HEK293 (cell line): ENCODE measurements at regions not wholly inside any gene's neighbourhood (a gene's known extent, or its start where the extent isn't known, plus 50 kb on each side); places are given as distances from the start of the nearest gene placed in this dataset.

Experiments used
- CTCF ChIA-PET: fragments of 350-600 bp; formaldehyde crosslinking; extraction: SDS; loops from one replicate; lab custom pipeline; 2021; ENCODE audit warnings: antibody characterized with exemption; lab: Yijun Ruan, JAX
- POLR2A ChIA-PET: fragments of 300-600 bp; formaldehyde crosslinking; extraction: SDS; loops from one replicate; lab custom pipeline; 2020; ENCODE audit warnings: antibody characterized with exemption, inconsistent platforms; lab: Yijun Ruan, JAX
- H3K27ac ChIP-seq: fragments of 200-500 bp; sonication (Bioruptor generic); 2 replicates; pipeline ENCODE4 v1.5.1; 2014; ENCODE audit warnings: low read depth, low read length, control low read depth, inconsistent platforms; ENCODE audit errors: extremely low read depth
- H3K36me3 ChIP-seq, 2 experiments: fragments of 200-500 bp in 1 of 2; sonication (Bioruptor generic) in 1 of 2; 1 replicate in 1 of 2; 2 replicates in 1 of 2; pipeline ENCODE4 v1.5.1; 2014 to 2017; ENCODE audit warnings: inconsistent platforms in 2 of 2, low read length in 2 of 2; ENCODE audit not compliant: control insufficient read depth in 2 of 2, insufficient read depth in 1 of 2
- H3K4me1 ChIP-seq: fragments of 200-500 bp; sonication (Bioruptor generic); 2 replicates; pipeline ENCODE4 v1.5.1; 2014; ENCODE audit warnings: mild to moderate bottlenecking, low read length, inconsistent platforms; ENCODE audit not compliant: control insufficient read depth, insufficient read depth
- H3K4me3 ChIP-seq: 2 replicates; pipeline ENCODE4 v1.5.1; 2011; ENCODE audit warnings: low read depth, mild to moderate bottlenecking, control low read depth, low read length, moderate library complexity
- H3K9me3 ChIP-seq: fragments of 200-500 bp; sonication (Bioruptor generic); 2 replicates; pipeline ENCODE4 v1.5.1; 2014; ENCODE audit warnings: low read depth, low read length, inconsistent platforms; ENCODE audit not compliant: control insufficient read depth, insufficient read depth
- EGR2 ChIP-seq: fragments of 450-650 bp; formaldehyde crosslinking; IDR thresholded peaks from 2 replicates; pipeline ENCODE4 v1.5.1; 2016; ENCODE audit warnings: low read depth, missing biosample characterization, missing genetic modification characterization
- MEIS1 ChIP-seq: sonication (generic); formaldehyde crosslinking; IDR thresholded peaks from 2 replicates; pipeline ENCODE4 v1.8.1; 2022; ENCODE audit warnings: missing genetic modification reagents, mild to moderate bottlenecking, borderline replicate concordance
- OSR2 ChIP-seq: fragments of 450-650 bp; formaldehyde crosslinking; IDR thresholded peaks from 2 replicates; pipeline ENCODE4 v1.5.1; 2016; ENCODE audit warnings: missing biosample characterization, missing genetic modification characterization
- PRDM1 ChIP-seq: fragments of 450-650 bp; formaldehyde crosslinking; IDR thresholded peaks from 2 replicates; pipeline ENCODE4; 2016; ENCODE audit warnings: missing biosample characterization, missing genetic modification characterization
- SCRT1 ChIP-seq: fragments of 450-650 bp; formaldehyde crosslinking; IDR thresholded peaks from 2 replicates; pipeline ENCODE4 v1.5.1; 2016; ENCODE audit warnings: missing biosample characterization, missing genetic modification characterization, borderline replicate concordance
- ZBTB48 ChIP-seq: fragments of 450-650 bp; formaldehyde crosslinking; IDR thresholded peaks from 2 replicates; pipeline ENCODE4 v1.5.1; 2016; ENCODE audit warnings: missing biosample characterization, missing genetic modification characterization
- ZNF114 ChIP-seq: fragments of 450-650 bp; formaldehyde crosslinking; IDR thresholded peaks from 2 replicates; pipeline ENCODE4 v1.5.0; 2017; ENCODE audit warnings: missing biosample characterization, missing genetic modification characterization
- ZNF23 ChIP-seq: fragments of 450-650 bp; formaldehyde crosslinking; IDR thresholded peaks from 2 replicates; pipeline ENCODE4 v1.5.1; 2016; ENCODE audit warnings: missing biosample characterization, missing genetic modification characterization, borderline replicate concordance
- ZNF239 ChIP-seq: fragments of 450-650 bp; formaldehyde crosslinking; IDR thresholded peaks from 2 replicates; pipeline ENCODE4 v1.5.1; 2016; ENCODE audit warnings: missing biosample characterization, missing genetic modification characterization
- ZNF366 ChIP-seq: fragments of 450-650 bp; formaldehyde crosslinking; conservative IDR thresholded peaks from 2 replicates; pipeline ENCODE4 v1.5.1; 2016; ENCODE audit warnings: missing biosample characterization, missing genetic modification characterization
- ZNF510 ChIP-seq: fragments of 450-650 bp; formaldehyde crosslinking; IDR thresholded peaks from 2 replicates; pipeline ENCODE4 v1.5.1; 2018; ENCODE audit warnings: mild to moderate bottlenecking, missing genetic modification characterization, missing biosample characterization; ENCODE audit not compliant: insufficient replicate concordance
- ZNF521 ChIP-seq: fragments of 450-650 bp; formaldehyde crosslinking; IDR thresholded peaks from 2 replicates; pipeline ENCODE4 v1.5.1; 2017; ENCODE audit warnings: missing biosample characterization, mild to moderate bottlenecking, missing genetic modification characterization
- ZNF660 ChIP-seq: fragments of 450-650 bp; IDR thresholded peaks from 2 replicates; pipeline ENCODE4 v1.5.1; 2018; ENCODE audit warnings: missing biosample characterization, mild to moderate bottlenecking, missing genetic modification characterization
- ZNF776 ChIP-seq: fragments of 450-650 bp; formaldehyde crosslinking; IDR thresholded peaks from 2 replicates; pipeline ENCODE4 v1.5.0; 2017; ENCODE audit warnings: missing biosample characterization, missing genetic modification characterization, borderline replicate concordance
- ZSCAN16 ChIP-seq: fragments of 450-650 bp; formaldehyde crosslinking; IDR thresholded peaks from 2 replicates; pipeline ENCODE4 v1.5.1; 2016; ENCODE audit warnings: missing biosample characterization, missing genetic modification characterization
- ZSCAN4 ChIP-seq: fragments of 450-650 bp; formaldehyde crosslinking; IDR thresholded peaks from 2 replicates; pipeline ENCODE4 v1.5.1; 2017; ENCODE audit warnings: missing biosample characterization, missing genetic modification characterization
- ZSCAN5A ChIP-seq: fragments of 450-650 bp; formaldehyde crosslinking; IDR thresholded peaks from 2 replicates; pipeline ENCODE4 v1.5.1; 2016; ENCODE audit warnings: missing biosample characterization, missing genetic modification characterization
- TF ChIP-seq, protein P1 (sequence below): fragments of 450-650 bp; formaldehyde crosslinking; conservative IDR thresholded peaks from 2 replicates; pipeline ENCODE4 v1.5.1; 2016; ENCODE audit warnings: low read depth, missing biosample characterization, missing genetic modification characterization

DNA sequence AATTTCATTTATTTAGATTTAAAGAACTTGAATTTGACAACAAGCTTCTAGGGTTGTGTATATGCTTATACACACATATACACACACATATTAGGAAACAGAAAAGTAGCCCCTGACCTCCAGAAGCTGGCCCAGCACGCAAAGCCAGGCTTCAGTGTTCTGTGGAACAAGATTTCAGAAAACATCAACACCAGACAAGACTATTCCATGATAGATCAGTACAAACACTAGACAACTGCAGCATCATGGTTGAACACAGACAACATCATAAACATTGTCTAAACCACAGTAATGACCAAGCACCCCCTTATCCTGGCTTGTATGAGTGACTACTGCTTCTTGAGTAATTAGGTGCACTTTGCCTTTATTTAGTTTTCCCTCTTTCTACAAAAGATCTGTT is 457.6 kb downstream of the TMEM182 start (continued):
- TF ChIP-seq, protein P1, sequence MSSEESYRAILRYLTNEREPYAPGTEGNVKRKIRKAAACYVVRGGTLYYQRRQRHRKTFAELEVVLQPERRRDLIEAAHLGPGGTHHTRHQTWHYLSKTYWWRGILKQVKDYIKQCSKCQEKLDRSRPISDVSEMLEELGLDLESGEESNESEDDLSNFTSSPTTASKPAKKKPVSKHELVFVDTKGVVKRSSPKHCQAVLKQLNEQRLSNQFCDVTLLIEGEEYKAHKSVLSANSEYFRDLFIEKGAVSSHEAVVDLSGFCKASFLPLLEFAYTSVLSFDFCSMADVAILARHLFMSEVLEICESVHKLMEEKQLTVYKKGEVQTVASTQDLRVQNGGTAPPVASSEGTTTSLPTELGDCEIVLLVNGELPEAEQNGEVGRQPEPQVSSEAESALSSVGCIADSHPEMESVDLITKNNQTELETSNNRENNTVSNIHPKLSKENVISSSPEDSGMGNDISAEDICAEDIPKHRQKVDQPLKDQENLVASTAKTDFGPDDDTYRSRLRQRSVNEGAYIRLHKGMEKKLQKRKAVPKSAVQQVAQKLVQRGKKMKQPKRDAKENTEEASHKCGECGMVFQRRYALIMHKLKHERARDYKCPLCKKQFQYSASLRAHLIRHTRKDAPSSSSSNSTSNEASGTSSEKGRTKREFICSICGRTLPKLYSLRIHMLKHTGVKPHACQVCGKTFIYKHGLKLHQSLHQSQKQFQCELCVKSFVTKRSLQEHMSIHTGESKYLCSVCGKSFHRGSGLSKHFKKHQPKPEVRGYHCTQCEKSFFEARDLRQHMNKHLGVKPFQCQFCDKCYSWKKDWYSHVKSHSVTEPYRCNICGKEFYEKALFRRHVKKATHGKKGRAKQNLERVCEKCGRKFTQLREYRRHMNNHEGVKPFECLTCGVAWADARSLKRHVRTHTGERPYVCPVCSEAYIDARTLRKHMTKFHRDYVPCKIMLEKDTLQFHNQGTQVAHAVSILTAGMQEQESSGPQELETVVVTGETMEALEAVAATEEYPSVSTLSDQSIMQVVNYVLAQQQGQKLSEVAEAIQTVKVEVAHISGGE (tag by site-specific recombination), result no peak

DNA sequence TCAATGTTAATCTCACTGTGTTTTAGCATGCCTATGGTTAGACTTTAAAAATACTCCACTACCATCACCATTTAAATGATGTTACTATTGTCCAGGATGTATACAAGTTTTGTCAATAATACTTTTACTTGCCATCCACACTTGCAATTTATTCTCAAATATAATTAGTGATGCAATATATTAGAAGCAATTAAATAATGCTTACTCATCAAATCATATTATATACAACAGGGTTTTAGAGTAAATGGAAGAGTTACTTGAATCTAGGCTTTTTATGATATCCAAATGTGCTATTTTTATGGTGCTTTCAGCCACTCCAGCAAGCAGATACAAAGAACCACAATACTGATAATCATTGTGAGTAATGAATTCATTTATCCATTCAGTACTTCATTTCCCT is 461.1 kb downstream of the TMEM182 start:
- no peaks in the 10 kb centered on the region for H3K4me1 ChIP-seq
- ChIA-PET POLR2A (no interaction called here), CTCF (no interaction called here)
- H3K36me3 ChIP-seq, result no peaks in the 10 kb centered on the region
- no peak overlapping the region for H3K27ac ChIP-seq
- no peak overlapping the region for H3K4me3 ChIP-seq
- TF ChIP-seq ZBTB48 (tag by site-specific recombination) (no peak), ZNF521 (no peak), PRDM1 (tag by site-specific recombination) (no peak), MEIS1 (CRISPR knock-in tag) (no peak)
- H3K9me3 ChIP-seq, result no peaks in the 10 kb centered on the region

DNA sequence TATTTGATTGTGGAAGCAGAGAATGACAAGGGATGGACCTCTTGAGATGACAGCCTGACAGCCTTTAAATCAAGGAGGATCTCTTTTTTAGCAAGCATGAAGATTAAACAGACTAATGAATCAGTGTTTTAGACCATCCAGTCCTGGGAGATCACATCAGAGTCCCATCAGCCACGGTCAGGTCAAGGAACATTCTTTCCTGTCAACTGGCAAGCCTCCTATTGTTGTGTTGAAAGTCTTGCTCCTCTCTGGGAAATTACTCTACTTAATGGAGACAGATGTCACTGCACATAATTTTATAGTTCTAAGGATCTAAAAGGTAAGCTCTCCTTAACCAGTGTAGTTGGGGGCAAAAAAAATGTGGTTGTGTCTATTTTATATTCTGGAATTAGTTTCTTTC is 469.0 kb downstream of the TMEM182 start:
- TF ChIP-seq ZSCAN16 (tag by site-specific recombination) (no peak), ZNF23 (tag by site-specific recombination) (no peak), ZNF239 (no peak), ZSCAN4 (no peak), MEIS1 (CRISPR knock-in tag) (no peak), OSR2 (tag by site-specific recombination) (no peak), ZNF510 (no peak), ZNF366 (no peak), SCRT1 (tag by site-specific recombination) (no peak), ZNF114 (tag by site-specific recombination) (no peak)
- Histone ChIP-seq H3K9me3 (no peaks in the 10 kb centered on the region), H3K4me1 (no peaks in the 10 kb centered on the region), H3K27ac (no peak overlapping the region), H3K4me3 (no peak overlapping the region), H3K36me3 (no peaks in the 10 kb centered on the region)
- POLR2A ChIA-PET, result interaction anchor here (0.6 kb wide), 1 partner anchor 51 kb away, joined by 4 read pairs; no protein-coding TSS in a partner anchor
- CTCF ChIA-PET, result no interaction called here

GRCh38 chr2:103232865-103233264 is 471.0 kb downstream of the TMEM182 start:
- TF ChIP-seq ZNF660 (no peak), OSR2 (tag by site-specific recombination) (no peak), ZNF776 (tag by site-specific recombination) (no peak), ZSCAN5A (tag by site-specific recombination) (no peak), EGR2 (tag by site-specific recombination) (no peak)
- H3K4me3 ChIP-seq, result no peak overlapping the region
- CTCF ChIA-PET, result no interaction called here
- POLR2A ChIA-PET, result no interaction called here
- no peaks in the 10 kb centered on the region for H3K9me3 ChIP-seq
- no peak overlapping the region for H3K27ac ChIP-seq
- H3K36me3 ChIP-seq, result no peaks in the 10 kb centered on the region
- no peaks in the 10 kb centered on the region for H3K4me1 ChIP-seq
